ENCODE measurements at regions not wholly inside any gene's neighbourhood (a gene's known extent, or its start where the extent isn't known, plus 50 kb on each side); places are given as distances from the start of the nearest gene placed in this dataset.

DNA sequence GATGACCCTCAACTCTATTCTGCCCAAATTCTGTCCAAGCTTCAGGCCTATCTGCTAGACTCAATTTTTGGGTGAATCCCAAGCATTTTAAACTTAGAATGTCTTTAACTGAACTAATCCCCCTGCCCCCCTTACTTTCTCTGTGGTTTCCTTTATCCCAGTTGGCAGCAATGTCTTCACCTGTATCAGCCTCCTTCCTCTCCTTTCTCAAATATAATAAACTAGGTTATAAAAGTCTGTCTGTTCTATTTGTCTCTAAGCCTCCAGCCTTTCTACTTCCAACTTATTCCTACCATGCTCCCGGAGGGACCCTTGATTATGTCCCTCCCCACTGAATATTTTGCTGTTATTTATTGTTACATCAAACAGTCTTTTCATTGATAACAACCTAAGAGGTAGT, 375.5 kb upstream of the TRIB2 start:
- Histone ChIP-seq H2AFZ (ENCODE audit: insufficient read depth, low read depth, low read length, poor library complexity, severe bottlenecking) (no peak overlapping the region), H3K9ac (ENCODE audit: low read length) (no peak overlapping the region), H3K4me1 (ENCODE audit: control insufficient read depth in 2 of 2, insufficient read depth in 2 of 2, low read length in 2 of 2) (no peaks in the 10 kb centered on the region), H3K27ac (ENCODE audit: low read length in 2 of 2) (no peak overlapping the region), H3K27me3 (replicated peaks in 1 of 4; ENCODE audit: control extremely low read depth in 1 of 4, control insufficient read depth in 3 of 4, insufficient read depth in 4 of 4, low read length in 3 of 4) (no peaks in the 10 kb centered on the region), H4K20me1 (ENCODE audit: control insufficient read depth, insufficient read depth, low read length, poor library complexity, severe bottlenecking) (no peaks in the 10 kb centered on the region), H3K9me3 (ENCODE audit: control extremely low read depth in 1 of 3, control insufficient read depth in 2 of 3, insufficient read depth in 1 of 3, low read length in 2 of 3) (no peaks in the 10 kb centered on the region), H3K79me2 (ENCODE audit: control insufficient read depth, insufficient read depth, low read length) (no peaks in the 10 kb centered on the region), H3K36me3 (replicated peaks in 1 of 2; ENCODE audit: control extremely low read depth in 1 of 2, control insufficient read depth in 1 of 2, extremely low read depth in 1 of 2, insufficient read depth in 2 of 2, low read length in 1 of 2) (no peaks in the 10 kb centered on the region), H3K4me2 (replicated peaks; ENCODE audit: low read depth, low read length, poor library complexity, severe bottlenecking) (no peak overlapping the region), H3K4me3 (ENCODE audit: control extremely low read depth in 1 of 5, extremely low read depth in 1 of 5, insufficient read depth in 1 of 5, low read depth in 2 of 5, low read length in 4 of 5) (no peak overlapping the region)
- WGBS (ENCODE audit: insufficient coverage) = no CpG with 5 or more reads among the region's 1 CpG
- DNase-seq (no peak), ATAC-seq (ENCODE audit: low read depth) (no peak)
- intact Hi-C loops (cut with micrococcal nuclease) = no loop called here
- Mint-ChIP-seq H3K4me3 (no peak overlapping the region), H3K9me3 (ENCODE audit: insufficient read depth) (no peaks in the 10 kb centered on the region), H3K27me3 (no peaks in the 10 kb centered on the region), H3K27ac (no peak overlapping the region), H3K4me1 (no peaks in the 10 kb centered on the region)
- CTCF ChIA-PET = no interaction called here
- POLR2A ChIA-PET = no interaction called here
- TF ChIP-seq EZH2 (IDR thresholded peaks at IDR 0.05; ENCODE audit: borderline replicate concordance, insufficient read depth, low read depth, low read length, poor library complexity, severe bottlenecking) = no peak
- no peak for TF ChIP-seq CTCF (IDR thresholded peaks at IDR 0.05)

GRCh38 chr2:12341920-12342319, 374.8 kb upstream of the TRIB2 start:
- no peaks in the 10 kb centered on the region for H3K9me3 Mint-ChIP-seq (ENCODE audit: insufficient read depth)
- no peak overlapping the region for H3K27ac Mint-ChIP-seq
- H3K4me3 ChIP-seq (ENCODE audit: control extremely low read depth in 1 of 5, extremely low read depth in 1 of 5, insufficient read depth in 1 of 5, low read depth in 2 of 5, low read length in 4 of 5) = no peak overlapping the region
- DNase-seq (no peak), ATAC-seq (ENCODE audit: low read depth) (no peak)
- H3K4me3 Mint-ChIP-seq = no peak overlapping the region
- H2AFZ ChIP-seq (ENCODE audit: insufficient read depth, low read depth, low read length, poor library complexity, severe bottlenecking) = no peak overlapping the region
- H3K79me2 ChIP-seq (ENCODE audit: control insufficient read depth, insufficient read depth, low read length) = no peaks in the 10 kb centered on the region
- TF ChIP-seq CTCF (IDR thresholded peaks at IDR 0.05) = no peak
- TF ChIP-seq EZH2 (IDR thresholded peaks at IDR 0.05; ENCODE audit: borderline replicate concordance, insufficient read depth, low read depth, low read length, poor library complexity, severe bottlenecking) = no peak
- H3K36me3 ChIP-seq (replicated peaks in 1 of 2; ENCODE audit: control extremely low read depth in 1 of 2, control insufficient read depth in 1 of 2, extremely low read depth in 1 of 2, insufficient read depth in 2 of 2, low read length in 1 of 2) = no peaks in the 10 kb centered on the region
- ChIA-PET POLR2A (no interaction called here), CTCF (no interaction called here)
- no peak overlapping the region for H3K27ac ChIP-seq (ENCODE audit: low read length in 2 of 2)
- 100% methylated on average over 2 of the region's 3 CpGs for WGBS (ENCODE audit: insufficient coverage)
- H4K20me1 ChIP-seq (ENCODE audit: control insufficient read depth, insufficient read depth, low read length, poor library complexity, severe bottlenecking) = no peaks in the 10 kb centered on the region
- H3K9ac ChIP-seq (ENCODE audit: low read length) = no peak overlapping the region
- H3K4me2 ChIP-seq (replicated peaks; ENCODE audit: low read depth, low read length, poor library complexity, severe bottlenecking) = no peak overlapping the region
- no peaks in the 10 kb centered on the region for H3K9me3 ChIP-seq (ENCODE audit: control extremely low read depth in 1 of 3, control insufficient read depth in 2 of 3, insufficient read depth in 1 of 3, low read length in 2 of 3)
- no peaks in the 10 kb centered on the region for H3K4me1 Mint-ChIP-seq
- intact Hi-C loops (cut with micrococcal nuclease) = no loop called here
- H3K27me3 ChIP-seq (replicated peaks in 1 of 4; ENCODE audit: control extremely low read depth in 1 of 4, control insufficient read depth in 3 of 4, insufficient read depth in 4 of 4, low read length in 3 of 4) = no peaks in the 10 kb centered on the region
- no peaks in the 10 kb centered on the region for H3K4me1 ChIP-seq (ENCODE audit: control insufficient read depth in 2 of 2, insufficient read depth in 2 of 2, low read length in 2 of 2)
- no peaks in the 10 kb centered on the region for H3K27me3 Mint-ChIP-seq

All from B cell (primary cell).